Activated B cell treated with CpG ODN at 0.5 μM for 24 hours (primary cell): ENCODE measurements at regions not wholly inside any gene's neighbourhood (a gene's known extent, or its start where the extent isn't known, plus 50 kb on each side); places are given as distances from the start of the nearest gene placed in this dataset.
"Not testable (repeated sequence)": the region's sequence is repeated elsewhere in the genome, so short reads cannot be mapped to it uniquely, and the experiment has no call there.

Source experiments
- ATAC-seq: fragments of 200-7000 bp; cut with Tn5 transposase; one replicate; pipeline ENCODE4 v1.10.0; 2021; ENCODE audit warnings: low read depth, mild to moderate bottlenecking, moderate library complexity
- CTCF ChIA-PET: fragments of 350-600 bp; sonication (Branson Sonifier 250); formaldehyde crosslinking; loops from one replicate; lab custom pipeline; 2021; ENCODE audit warnings: antibody characterized with exemption; lab: Charles Lee
- POLR2A ChIA-PET: fragments of 350-600 bp; sonication (Branson Sonifier 250); formaldehyde crosslinking; loops from one replicate; lab custom pipeline; 2021; ENCODE audit warnings: antibody characterized with exemption; lab: Charles Lee
- DNase-seq: peaks from one replicate; pipeline ENCODE4 v3.0.0; 2022
- H3K27ac Mint-ChIP-seq: one replicate; pipeline ENCODE4 v1.8.0; 2020; ENCODE audit warnings: mixed read lengths
- H3K27me3 Mint-ChIP-seq: one replicate; pipeline ENCODE4 v1.8.0; 2021; ENCODE audit warnings: mixed read lengths
- H3K36me3 Mint-ChIP-seq: one replicate; pipeline ENCODE4 v1.8.0; 2021; ENCODE audit warnings: low read depth, mixed read lengths
- H3K4me1 Mint-ChIP-seq: one replicate; pipeline ENCODE4 v1.8.0; 2021; ENCODE audit warnings: mixed read lengths
- H3K4me3 Mint-ChIP-seq: one replicate; pipeline ENCODE4 v1.8.0; 2020; ENCODE audit warnings: mild to moderate bottlenecking, mixed read lengths
- H3K9me3 Mint-ChIP-seq: one replicate; pipeline ENCODE4 v1.8.0; 2020; ENCODE audit warnings: mixed read lengths
- CTCF ChIP-seq: fragments of 200-600 bp; IDR thresholded peaks from one replicate; pipeline ENCODE4 v1.8.0; 2022; ENCODE audit warnings: antibody characterized with exemption, mild to moderate bottlenecking
- intact Hi-C: fragments of 100-400 bp; cut with micrococcal nuclease; formaldehyde crosslinking; loops from one replicate; pipeline ENCODE4 v1.15.1; 2024

GRCh38 chr16:66182592-66182991, 183.9 kb upstream of the CDH5 start:
- H3K36me3 Mint-ChIP-seq = no peaks in the 10 kb centered on the region
- DNase-seq (no peak), ATAC-seq (no peak)
- POLR2A ChIA-PET = no interaction called here
- CTCF ChIA-PET = no interaction called here
- no peak overlapping the region for H3K4me3 Mint-ChIP-seq
- no peak overlapping the region for H3K27ac Mint-ChIP-seq
- TF ChIP-seq CTCF = no peak
- no peaks in the 10 kb centered on the region for H3K4me1 Mint-ChIP-seq
- peaks cover 5% of the 10 kb centered on the region for H3K9me3 Mint-ChIP-seq
- H3K27me3 Mint-ChIP-seq = peaks cover 10% of the 10 kb centered on the region
- intact Hi-C loops = no loop called here

- H3K36me3 Mint-ChIP-seq = no peaks in the 10 kb centered on the region
- no peak for TF ChIP-seq CTCF
- ChIA-PET POLR2A (no interaction called here), CTCF (no interaction called here)
- H3K9me3 Mint-ChIP-seq = peaks cover 5% of the 10 kb centered on the region
- no peak overlapping the region for H3K27ac Mint-ChIP-seq
- H3K4me1 Mint-ChIP-seq = no peaks in the 10 kb centered on the region
- intact Hi-C loops = no loop called here
- DNase-seq (no peak), ATAC-seq (no peak)
- H3K4me3 Mint-ChIP-seq = no peak overlapping the region
- H3K27me3 Mint-ChIP-seq = peaks cover 6% of the 10 kb centered on the region
Observed at GRCh38 chr16:66176731-66177130, 189.8 kb upstream of the CDH5 start.

- intact Hi-C loops = no loop called here
- Mint-ChIP-seq H3K4me3 (no peak overlapping the region), H3K36me3 (no peaks in the 10 kb centered on the region), H3K27me3 (peaks cover 9% of the 10 kb centered on the region), H3K27ac (no peak overlapping the region), H3K9me3 (peaks cover 5% of the 10 kb centered on the region), H3K4me1 (no peaks in the 10 kb centered on the region)
- ChIA-PET CTCF (no interaction called here), POLR2A (no interaction called here)
- ATAC-seq = no peak
- no peak for TF ChIP-seq CTCF
- DNase-seq = no peak
Observed at GRCh38 chr16:66176111-66176510, 190.4 kb upstream of the CDH5 start.

- Mint-ChIP-seq H3K36me3 (no peaks in the 10 kb centered on the region), H3K27me3 (peaks cover 9% of the 10 kb centered on the region), H3K4me1 (no peaks in the 10 kb centered on the region), H3K4me3 (no peak overlapping the region), H3K27ac (no peak overlapping the region), H3K9me3 (peaks cover 5% of the 10 kb centered on the region)
- DNase-seq (no peak), ATAC-seq (no peak)
- no peak for TF ChIP-seq CTCF
- intact Hi-C loops = no loop called here
- ChIA-PET CTCF (no interaction called here), POLR2A (no interaction called here)
Observed at GRCh38 chr16:66175636-66176035, 190.9 kb upstream of the CDH5 start.

- TF ChIP-seq CTCF = no peak
- Mint-ChIP-seq H3K9me3 (peaks cover 2% of the 10 kb centered on the region), H3K36me3 (no peaks in the 10 kb centered on the region), H3K4me3 (no peak overlapping the region), H3K27ac (no peak overlapping the region), H3K27me3 (peaks cover 9% of the 10 kb centered on the region), H3K4me1 (no peaks in the 10 kb centered on the region)
- CTCF ChIA-PET = no interaction called here
- POLR2A ChIA-PET = no interaction called here
- intact Hi-C loops = no loop called here
- ATAC-seq (no peak), DNase-seq (no peak)
Observed at GRCh38 chr16:66175058-66175457, 191.4 kb upstream of the CDH5 start.

GRCh38 chr16:66173796-66174195, 192.7 kb upstream of the CDH5 start:
- DNase-seq, H3K27ac Mint-ChIP-seq, H3K36me3 Mint-ChIP-seq, POLR2A ChIA-PET, H3K9me3 Mint-ChIP-seq, H3K4me3 Mint-ChIP-seq, intact Hi-C loops, ATAC-seq, CTCF ChIA-PET, H3K4me1 Mint-ChIP-seq: not testable (repeated sequence)
- H3K27me3 Mint-ChIP-seq = peaks cover 12% of the 10 kb centered on the region

- POLR2A ChIA-PET, H3K9me3 Mint-ChIP-seq, ATAC-seq, H3K4me1 Mint-ChIP-seq, H3K36me3 Mint-ChIP-seq, intact Hi-C loops, CTCF ChIA-PET, DNase-seq, H3K4me3 Mint-ChIP-seq, H3K27ac Mint-ChIP-seq: not testable (repeated sequence)
- peaks cover 12% of the 10 kb centered on the region for H3K27me3 Mint-ChIP-seq
Observed at GRCh38 chr16:66173181-66173580, 193.3 kb upstream of the CDH5 start.
